HEK293 (cell line): ENCODE measurements at regions not wholly inside any gene's neighbourhood (a gene's known extent, or its start where the extent isn't known, plus 50 kb on each side); places are given as distances from the start of the nearest gene placed in this dataset.
"Not testable (repeated sequence)": the region's sequence is repeated elsewhere in the genome, so short reads cannot be mapped to it uniquely, and the experiment has no call there.

Experiments
- CTCF ChIA-PET: fragments of 350-600 bp; formaldehyde crosslinking; extraction: SDS; loops from one replicate; lab custom pipeline; 2021; ENCODE audit warnings: antibody characterized with exemption; lab: Yijun Ruan, JAX
- POLR2A ChIA-PET: fragments of 300-600 bp; formaldehyde crosslinking; extraction: SDS; loops from one replicate; lab custom pipeline; 2020; ENCODE audit warnings: antibody characterized with exemption, inconsistent platforms; lab: Yijun Ruan, JAX
- H3K27ac ChIP-seq: fragments of 200-500 bp; sonication (Bioruptor generic); 2 replicates; pipeline ENCODE4 v1.5.1; 2014; ENCODE audit warnings: low read depth, low read length, control low read depth, inconsistent platforms; ENCODE audit errors: extremely low read depth
- H3K36me3 ChIP-seq, 2 experiments: fragments of 200-500 bp in 1 of 2; sonication (Bioruptor generic) in 1 of 2; 1 replicate in 1 of 2; 2 replicates in 1 of 2; pipeline ENCODE4 v1.5.1; 2014 to 2017; ENCODE audit warnings: inconsistent platforms in 2 of 2, low read length in 2 of 2; ENCODE audit not compliant: control insufficient read depth in 2 of 2, insufficient read depth in 1 of 2
- H3K4me1 ChIP-seq: fragments of 200-500 bp; sonication (Bioruptor generic); 2 replicates; pipeline ENCODE4 v1.5.1; 2014; ENCODE audit warnings: mild to moderate bottlenecking, low read length, inconsistent platforms; ENCODE audit not compliant: control insufficient read depth, insufficient read depth
- H3K4me3 ChIP-seq: 2 replicates; pipeline ENCODE4 v1.5.1; 2011; ENCODE audit warnings: low read depth, mild to moderate bottlenecking, control low read depth, low read length, moderate library complexity
- H3K9me3 ChIP-seq: fragments of 200-500 bp; sonication (Bioruptor generic); 2 replicates; pipeline ENCODE4 v1.5.1; 2014; ENCODE audit warnings: low read depth, low read length, inconsistent platforms; ENCODE audit not compliant: control insufficient read depth, insufficient read depth
- FEZF1 ChIP-seq: fragments of 450-650 bp; formaldehyde crosslinking; IDR thresholded peaks from 2 replicates; pipeline ENCODE4 v1.5.1; 2016; ENCODE audit warnings: missing biosample characterization, missing genetic modification characterization
- IKZF3 ChIP-seq: fragments of 450-650 bp; IDR thresholded peaks from 2 replicates; pipeline ENCODE4 v1.5.0; 2018; ENCODE audit warnings: missing biosample characterization, mild to moderate bottlenecking, missing genetic modification characterization, moderate library complexity
- MEIS1 ChIP-seq: sonication (generic); formaldehyde crosslinking; IDR thresholded peaks from 2 replicates; pipeline ENCODE4 v1.8.1; 2022; ENCODE audit warnings: missing genetic modification reagents, mild to moderate bottlenecking, borderline replicate concordance
- ZNF2 ChIP-seq: fragments of 450-650 bp; formaldehyde crosslinking; IDR thresholded peaks from 2 replicates; pipeline ENCODE4 v1.5.1; 2016; ENCODE audit warnings: missing biosample characterization, missing genetic modification characterization
- ZNF366 ChIP-seq: fragments of 450-650 bp; formaldehyde crosslinking; conservative IDR thresholded peaks from 2 replicates; pipeline ENCODE4 v1.5.1; 2016; ENCODE audit warnings: missing biosample characterization, missing genetic modification characterization
- ZNF416 ChIP-seq: fragments of 450-650 bp; formaldehyde crosslinking; IDR thresholded peaks from 2 replicates; pipeline ENCODE4 v1.5.1; 2016; ENCODE audit warnings: missing biosample characterization, missing genetic modification characterization
- ZNF549 ChIP-seq: fragments of 450-650 bp; IDR thresholded peaks from 2 replicates; pipeline ENCODE4 v1.5.1; 2018; ENCODE audit warnings: missing biosample characterization, missing genetic modification characterization, mild to moderate bottlenecking, inconsistent platforms, moderate library complexity
- ZNF596 ChIP-seq: fragments of 450-650 bp; IDR thresholded peaks from 2 replicates; pipeline ENCODE4 v1.5.0; 2018; ENCODE audit warnings: missing biosample characterization, mild to moderate bottlenecking, missing genetic modification characterization, moderate library complexity
- ZNF654 ChIP-seq: fragments of 450-650 bp; formaldehyde crosslinking; IDR thresholded peaks from 2 replicates; pipeline ENCODE4 v1.5.1; 2016; ENCODE audit warnings: low read depth, missing biosample characterization, missing genetic modification characterization
- ZNF76 ChIP-seq: fragments of 450-650 bp; formaldehyde crosslinking; IDR thresholded peaks from 2 replicates; pipeline ENCODE4; 2016; ENCODE audit warnings: low read depth, missing biosample characterization, missing genetic modification characterization, borderline replicate concordance
- ZNF837 ChIP-seq: fragments of 450-650 bp; formaldehyde crosslinking; IDR thresholded peaks from 2 replicates; pipeline ENCODE4 v1.5.1; 2016; ENCODE audit warnings: missing biosample characterization, missing genetic modification characterization
- ZSCAN23 ChIP-seq: fragments of 450-650 bp; formaldehyde crosslinking; IDR thresholded peaks from 2 replicates; pipeline ENCODE4 v1.5.1; 2016; ENCODE audit warnings: missing biosample characterization, missing genetic modification characterization
- TF ChIP-seq, protein P1 (sequence below): fragments of 450-650 bp; formaldehyde crosslinking; IDR thresholded peaks from 2 replicates; pipeline ENCODE4 v1.5.1; 2016; ENCODE audit warnings: missing biosample characterization, missing genetic modification characterization
- TF ChIP-seq, protein P2 (sequence below): fragments of 450-650 bp; formaldehyde crosslinking; IDR thresholded peaks from 2 replicates; pipeline ENCODE4 v1.5.1; 2016; ENCODE audit warnings: missing biosample characterization, missing genetic modification characterization
- TF ChIP-seq, protein P3 (sequence below): fragments of 450-650 bp; formaldehyde crosslinking; IDR thresholded peaks from 2 replicates; pipeline ENCODE4 v1.5.1; 2016; ENCODE audit warnings: missing biosample characterization, missing genetic modification characterization, low read depth

DNA sequence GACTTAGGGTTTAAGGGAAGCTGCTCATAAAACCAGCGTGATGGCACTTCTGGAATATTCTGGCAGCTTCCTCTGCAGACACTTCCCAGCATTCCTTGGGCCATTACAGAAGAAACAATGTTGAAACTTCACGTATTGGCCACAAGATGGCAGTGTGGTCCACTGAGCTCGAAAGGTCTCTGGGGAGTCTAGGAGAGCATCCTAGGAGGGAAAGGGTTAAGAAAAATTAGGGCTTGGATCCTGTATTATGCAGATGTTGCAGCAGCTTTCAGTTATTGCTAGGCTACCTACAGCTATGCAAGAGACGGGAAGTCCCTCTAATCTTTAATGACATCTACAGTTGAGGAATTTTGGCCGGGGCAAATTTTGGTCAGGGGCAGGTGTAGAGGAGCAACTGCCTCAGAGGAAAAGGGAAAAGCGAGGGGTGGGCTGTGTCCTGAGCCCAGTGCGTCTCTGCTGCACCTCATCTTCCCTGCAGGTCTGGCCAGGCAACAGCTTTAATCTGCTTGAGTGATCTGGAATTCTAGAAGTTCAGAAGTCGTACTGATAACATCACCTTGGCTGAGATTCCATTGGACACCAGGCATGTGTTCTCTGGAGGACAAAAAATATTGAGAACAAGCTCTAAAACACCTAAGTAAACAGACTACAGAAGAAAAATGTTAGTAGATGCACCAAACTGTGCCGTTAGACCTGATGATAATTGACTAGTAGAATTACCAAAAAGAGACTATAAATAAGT lies 220.8 kb upstream of the PRSS58 start:
- Histone ChIP-seq H3K36me3 (no peaks in the 10 kb centered on the region), H3K9me3 (no peaks in the 10 kb centered on the region), H3K4me3 (no peak overlapping the region), H3K27ac (no peak overlapping the region), H3K4me1 (no peaks in the 10 kb centered on the region)
- TF ChIP-seq, protein P1, sequence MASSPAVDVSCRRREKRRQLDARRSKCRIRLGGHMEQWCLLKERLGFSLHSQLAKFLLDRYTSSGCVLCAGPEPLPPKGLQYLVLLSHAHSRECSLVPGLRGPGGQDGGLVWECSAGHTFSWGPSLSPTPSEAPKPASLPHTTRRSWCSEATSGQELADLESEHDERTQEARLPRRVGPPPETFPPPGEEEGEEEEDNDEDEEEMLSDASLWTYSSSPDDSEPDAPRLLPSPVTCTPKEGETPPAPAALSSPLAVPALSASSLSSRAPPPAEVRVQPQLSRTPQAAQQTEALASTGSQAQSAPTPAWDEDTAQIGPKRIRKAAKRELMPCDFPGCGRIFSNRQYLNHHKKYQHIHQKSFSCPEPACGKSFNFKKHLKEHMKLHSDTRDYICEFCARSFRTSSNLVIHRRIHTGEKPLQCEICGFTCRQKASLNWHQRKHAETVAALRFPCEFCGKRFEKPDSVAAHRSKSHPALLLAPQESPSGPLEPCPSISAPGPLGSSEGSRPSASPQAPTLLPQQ: no peak
- TF ChIP-seq ZNF837: no peak
- no peak for TF ChIP-seq ZNF366 (tag by site-specific recombination)
- 0 out of 2 replicates have a peak, but pooled peaks have one; percentile 16 for TF ChIP-seq IKZF3
- no peak for TF ChIP-seq ZNF549
- peak; percentile 51; the same call in 1 of the 2 replicates for TF ChIP-seq ZNF2 (tag by site-specific recombination)
- peak; percentile 53; the same call in 1 of the 2 replicates for TF ChIP-seq ZNF76 (tag by site-specific recombination)
- peak; percentile 37 for TF ChIP-seq ZNF654 (tag by site-specific recombination)
- ChIA-PET POLR2A (interaction anchor here (1.1 kb wide), 1 partner anchor 16 kb away, joined by 3 read pairs; no protein-coding TSS in a partner anchor), CTCF (interaction anchor here (0.6 to 12.2 kb wide), 36 partner anchors 8 to 755 kb away, joined by 3 to 276 read pairs (median 4); no protein-coding TSS in a partner anchor)

DNA sequence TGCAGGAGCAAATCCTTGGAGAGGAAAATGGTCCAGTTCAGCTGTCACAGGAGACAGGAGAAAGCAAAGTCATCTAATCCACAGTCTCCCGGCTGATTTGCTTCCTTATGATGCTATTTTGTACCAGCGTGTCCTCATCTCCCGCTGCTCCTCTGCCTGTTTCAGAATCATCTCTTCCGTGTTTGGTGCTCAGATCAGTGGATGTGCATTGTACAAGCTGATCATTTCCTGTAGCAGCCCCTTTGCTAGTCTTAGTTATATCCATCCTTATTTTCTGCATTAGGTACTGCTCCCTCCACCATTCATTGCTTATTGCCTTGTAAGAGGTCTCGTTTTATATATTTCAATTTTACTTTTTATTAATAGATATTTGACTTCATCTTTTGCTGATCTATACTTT lies 219.9 kb upstream of the PRSS58 start:
- CTCF ChIA-PET: interaction anchor here (0.6 to 12.2 kb wide), 24 partner anchors 9 to 372 kb away, joined by 3 to 276 read pairs (median 4); no protein-coding TSS in a partner anchor
- POLR2A ChIA-PET: not testable (repeated sequence)

DNA sequence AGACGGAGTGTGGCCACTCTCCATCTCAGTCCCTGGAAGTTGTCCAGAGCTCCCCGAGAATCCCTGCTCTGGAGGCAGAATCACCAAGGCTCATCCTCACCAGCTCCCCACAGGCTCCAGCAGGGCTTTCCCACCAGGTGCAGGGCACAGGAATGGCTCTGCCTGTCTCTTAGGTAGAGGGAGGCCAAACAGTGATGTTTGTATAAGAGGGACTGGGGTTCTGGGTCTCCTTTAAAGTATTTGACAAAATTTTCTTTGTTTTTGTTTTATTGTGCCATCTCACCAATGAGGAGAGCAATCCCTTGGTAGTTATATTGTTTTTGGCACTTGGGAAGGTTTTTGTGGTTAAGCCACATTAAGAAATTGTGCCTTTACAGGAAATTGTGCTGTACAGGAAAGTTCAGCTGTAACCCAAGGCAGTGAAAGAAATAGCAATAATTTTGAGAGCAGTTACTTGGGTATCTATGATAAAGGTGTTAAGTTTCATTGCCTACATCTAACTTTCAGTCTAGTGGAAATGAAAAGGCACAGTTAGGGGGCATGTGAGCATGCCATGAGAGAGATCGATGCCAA lies 219.3 kb upstream of the PRSS58 start:
- POLR2A ChIA-PET: no interaction called here
- no peaks in the 10 kb centered on the region for H3K36me3 ChIP-seq
- H3K9me3 ChIP-seq: no peaks in the 10 kb centered on the region
- no peak overlapping the region for H3K27ac ChIP-seq
- H3K4me1 ChIP-seq: no peaks in the 10 kb centered on the region
- H3K4me3 ChIP-seq: no peak overlapping the region
- TF ChIP-seq, protein P2, sequence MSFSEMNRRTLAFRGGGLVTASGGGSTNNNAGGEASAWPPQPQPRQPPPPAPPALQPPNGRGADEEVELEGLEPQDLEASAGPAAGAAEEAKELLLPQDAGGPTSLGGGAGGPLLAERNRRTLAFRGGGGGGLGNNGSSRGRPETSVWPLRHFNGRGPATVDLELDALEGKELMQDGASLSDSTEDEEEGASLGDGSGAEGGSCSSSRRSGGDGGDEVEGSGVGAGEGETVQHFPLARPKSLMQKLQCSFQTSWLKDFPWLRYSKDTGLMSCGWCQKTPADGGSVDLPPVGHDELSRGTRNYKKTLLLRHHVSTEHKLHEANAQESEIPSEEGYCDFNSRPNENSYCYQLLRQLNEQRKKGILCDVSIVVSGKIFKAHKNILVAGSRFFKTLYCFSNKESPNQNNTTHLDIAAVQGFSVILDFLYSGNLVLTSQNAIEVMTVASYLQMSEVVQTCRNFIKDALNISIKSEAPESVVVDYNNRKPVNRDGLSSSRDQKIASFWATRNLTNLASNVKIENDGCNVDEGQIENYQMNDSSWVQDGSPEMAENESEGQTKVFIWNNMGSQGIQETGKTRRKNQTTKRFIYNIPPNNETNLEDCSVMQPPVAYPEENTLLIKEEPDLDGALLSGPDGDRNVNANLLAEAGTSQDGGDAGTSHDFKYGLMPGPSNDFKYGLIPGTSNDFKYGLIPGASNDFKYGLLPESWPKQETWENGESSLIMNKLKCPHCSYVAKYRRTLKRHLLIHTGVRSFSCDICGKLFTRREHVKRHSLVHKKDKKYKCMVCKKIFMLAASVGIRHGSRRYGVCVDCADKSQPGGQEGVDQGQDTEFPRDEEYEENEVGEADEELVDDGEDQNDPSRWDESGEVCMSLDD: no peak
- TF ChIP-seq, protein P3, sequence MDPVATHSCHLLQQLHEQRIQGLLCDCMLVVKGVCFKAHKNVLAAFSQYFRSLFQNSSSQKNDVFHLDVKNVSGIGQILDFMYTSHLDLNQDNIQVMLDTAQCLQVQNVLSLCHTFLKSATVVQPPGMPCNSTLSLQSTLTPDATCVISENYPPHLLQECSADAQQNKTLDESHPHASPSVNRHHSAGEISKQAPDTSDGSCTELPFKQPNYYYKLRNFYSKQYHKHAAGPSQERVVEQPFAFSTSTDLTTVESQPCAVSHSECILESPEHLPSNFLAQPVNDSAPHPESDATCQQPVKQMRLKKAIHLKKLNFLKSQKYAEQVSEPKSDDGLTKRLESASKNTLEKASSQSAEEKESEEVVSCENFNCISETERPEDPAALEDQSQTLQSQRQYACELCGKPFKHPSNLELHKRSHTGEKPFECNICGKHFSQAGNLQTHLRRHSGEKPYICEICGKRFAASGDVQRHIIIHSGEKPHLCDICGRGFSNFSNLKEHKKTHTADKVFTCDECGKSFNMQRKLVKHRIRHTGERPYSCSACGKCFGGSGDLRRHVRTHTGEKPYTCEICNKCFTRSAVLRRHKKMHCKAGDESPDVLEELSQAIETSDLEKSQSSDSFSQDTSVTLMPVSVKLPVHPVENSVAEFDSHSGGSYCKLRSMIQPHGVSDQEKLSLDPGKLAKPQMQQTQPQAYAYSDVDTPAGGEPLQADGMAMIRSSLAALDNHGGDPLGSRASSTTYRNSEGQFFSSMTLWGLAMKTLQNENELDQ (tag by site-specific recombination): no peak
- no peak for TF ChIP-seq ZSCAN23 (tag by site-specific recombination)
- TF ChIP-seq ZNF596 (tag by site-specific recombination): no peak
- no peak for TF ChIP-seq MEIS1 (CRISPR knock-in tag)
- no peak for TF ChIP-seq ZNF416
- no peak for TF ChIP-seq FEZF1
- TF ChIP-seq, all 188 proteins: peak for 0
- CTCF ChIA-PET: interaction anchor here (0.6 to 12.2 kb wide), 10 partner anchors 9 to 161 kb away, joined by 3 to 276 read pairs (median 7); no protein-coding TSS in a partner anchor

More for the DNA sequence above, 219.9 kb upstream of the PRSS58 start:
- not testable (repeated sequence) for H3K4me1 ChIP-seq, H3K9me3 ChIP-seq, H3K36me3 ChIP-seq, H3K27ac ChIP-seq, H3K4me3 ChIP-seq
